ENCODE measurements at regions not wholly inside any gene's neighbourhood (a gene's known extent, or its start where the extent isn't known, plus 50 kb on each side); places are given as distances from the start of the nearest gene placed in this dataset.
"Not testable (repeated sequence)": the region's sequence is repeated elsewhere in the genome, so short reads cannot be mapped to it uniquely, and the experiment has no call there.

- Histone ChIP-seq H3K27ac (ENCODE audit: low read length) (no peak overlapping the region), H3K4me3 (ENCODE audit: control insufficient read depth in 1 of 2, extremely low read depth in 1 of 2, low read length in 1 of 2) (no peak overlapping the region), H3K36me3 (ENCODE audit: control insufficient read depth in 2 of 2, extremely low read depth in 1 of 2, insufficient read depth in 1 of 2, low read length in 1 of 2) (no peaks in the 10 kb centered on the region), H3K9me3 (no peaks in the 10 kb centered on the region), H3K4me1 (ENCODE audit: control insufficient read depth in 1 of 2, extremely low read depth in 1 of 2, insufficient read depth in 2 of 2, low read length in 2 of 2) (no peaks in the 10 kb centered on the region), H3K27me3 (replicated peaks in 1 of 2; ENCODE audit: control insufficient read depth in 2 of 2, extremely low read depth in 1 of 2, insufficient read depth in 2 of 2, low read length in 1 of 2) (peaks cover 0 to 4% of the 10 kb centered on the region in 2 experiments)
- Mint-ChIP-seq H3K4me3 (no peak overlapping the region), H3K4me1 (no peaks in the 10 kb centered on the region), H3K27ac (no peak overlapping the region), H3K36me3 (no peaks in the 10 kb centered on the region), H3K27me3 (peaks cover 21 to 39% of the 10 kb centered on the region in 2 donors), H3K9me3 (peaks cover 0 to 3% (median 0%) of the 10 kb centered on the region in 3 donors)
- ChIA-PET CTCF (interaction anchor here (0.6 to 0.7 kb wide), 2 partner anchors 59 to 1603 kb away, joined by 3 to 7 read pairs; no protein-coding TSS in a partner anchor), POLR2A (no interaction called here)
- DNase-seq (no peak), ATAC-seq (replicated peaks in 1 of 4) (no peak)
- 80% methylated on average over 1 of the region's 6 CpGs for WGBS (ENCODE audit: insufficient coverage)
Measured at GRCh38 chr6:16995511-16996250, 106.2 kb upstream of the STMND1 start.

DNA sequence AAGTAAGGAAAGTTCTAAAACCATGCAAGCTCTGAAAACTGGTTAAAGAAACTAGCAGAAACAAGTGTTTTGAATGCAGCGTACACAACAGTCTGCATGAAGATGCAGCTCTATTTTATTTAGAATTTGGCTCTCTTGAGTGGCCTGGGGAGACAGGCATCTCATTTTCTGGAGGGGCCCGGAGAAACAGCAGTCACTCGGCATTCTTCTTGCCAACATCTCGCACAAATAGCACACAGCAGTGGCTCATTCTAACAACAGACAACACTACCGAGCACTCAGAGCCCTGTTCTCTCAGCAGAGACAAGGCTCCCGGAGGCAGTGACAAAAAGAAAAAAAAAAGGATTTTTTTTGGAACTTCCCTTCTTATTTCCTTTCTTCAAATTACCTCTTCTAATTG, 108.5 kb upstream of the STMND1 start:
- Histone ChIP-seq H3K27ac (ENCODE audit: low read length) (no peak overlapping the region), H3K9me3 (no peaks in the 10 kb centered on the region), H3K4me3 (ENCODE audit: control insufficient read depth in 1 of 2, extremely low read depth in 1 of 2, low read length in 1 of 2) (no peak overlapping the region), H3K36me3 (ENCODE audit: control insufficient read depth in 2 of 2, extremely low read depth in 1 of 2, insufficient read depth in 1 of 2, low read length in 1 of 2) (no peaks in the 10 kb centered on the region), H3K4me1 (ENCODE audit: control insufficient read depth in 1 of 2, extremely low read depth in 1 of 2, insufficient read depth in 2 of 2, low read length in 2 of 2) (no peaks in the 10 kb centered on the region), H3K27me3 (replicated peaks in 1 of 2; ENCODE audit: control insufficient read depth in 2 of 2, extremely low read depth in 1 of 2, insufficient read depth in 2 of 2, low read length in 1 of 2) (peaks cover 0 to 4% of the 10 kb centered on the region in 2 experiments)
- H3K4me3 Mint-ChIP-seq: no peak overlapping the region
- DNase-seq: no peak
- 73% methylated on average over 2 of the region's 6 CpGs for WGBS (ENCODE audit: insufficient coverage)
- no peaks in the 10 kb centered on the region for H3K36me3 Mint-ChIP-seq
- no peak overlapping the region for H3K27ac Mint-ChIP-seq
- H3K27me3 Mint-ChIP-seq: peaks cover 23 to 41% of the 10 kb centered on the region in 2 donors
- ChIA-PET CTCF (no interaction called here), POLR2A (no interaction called here)
- no peak for ATAC-seq (replicated peaks in 1 of 4)
- peaks cover 5 to 10% (median 8%) of the 10 kb centered on the region in 3 donors for H3K9me3 Mint-ChIP-seq
- no peaks in the 10 kb centered on the region for H3K4me1 Mint-ChIP-seq

GRCh38 chr6:16991981-16992629, 109.7 kb upstream of the STMND1 start:
- no peaks in the 10 kb centered on the region for H3K9me3 ChIP-seq
- H3K4me1 Mint-ChIP-seq: no peaks in the 10 kb centered on the region
- WGBS (ENCODE audit: insufficient coverage): no CpG with 5 or more reads among the region's 3 CpGs
- no peak overlapping the region for H3K4me3 ChIP-seq (ENCODE audit: control insufficient read depth in 1 of 2, extremely low read depth in 1 of 2, low read length in 1 of 2)
- H3K27ac ChIP-seq (ENCODE audit: low read length): no peak overlapping the region
- ChIA-PET CTCF (no interaction called here), POLR2A (no interaction called here)
- peaks cover 22 to 47% of the 10 kb centered on the region in 2 donors for H3K27me3 Mint-ChIP-seq
- no peak for ATAC-seq (replicated peaks in 1 of 4)
- H3K27me3 ChIP-seq (replicated peaks in 1 of 2; ENCODE audit: control insufficient read depth in 2 of 2, extremely low read depth in 1 of 2, insufficient read depth in 2 of 2, low read length in 1 of 2): peaks cover 0 to 4% of the 10 kb centered on the region in 2 experiments
- no peak overlapping the region for H3K27ac Mint-ChIP-seq
- no peak for DNase-seq
- peaks cover 5 to 15% (median 13%) of the 10 kb centered on the region in 3 donors for H3K9me3 Mint-ChIP-seq
- no peaks in the 10 kb centered on the region for H3K4me1 ChIP-seq (ENCODE audit: control insufficient read depth in 1 of 2, extremely low read depth in 1 of 2, insufficient read depth in 2 of 2, low read length in 2 of 2)
- no peak overlapping the region for H3K4me3 Mint-ChIP-seq
- H3K36me3 ChIP-seq (ENCODE audit: control insufficient read depth in 2 of 2, extremely low read depth in 1 of 2, insufficient read depth in 1 of 2, low read length in 1 of 2): no peaks in the 10 kb centered on the region
- no peaks in the 10 kb centered on the region for H3K36me3 Mint-ChIP-seq

GRCh38 chr6:16989976-16990375, 111.9 kb upstream of the STMND1 start:
- POLR2A ChIA-PET; DNase-seq; H3K4me1 ChIP-seq (ENCODE audit: control insufficient read depth in 1 of 2, extremely low read depth in 1 of 2, insufficient read depth in 2 of 2, low read length in 2 of 2); H3K4me1 Mint-ChIP-seq; H3K4me3 Mint-ChIP-seq; CTCF ChIA-PET; H3K36me3 ChIP-seq (ENCODE audit: control insufficient read depth in 2 of 2, extremely low read depth in 1 of 2, insufficient read depth in 1 of 2, low read length in 1 of 2); ATAC-seq (replicated peaks in 1 of 4); H3K9me3 ChIP-seq; H3K4me3 ChIP-seq (ENCODE audit: control insufficient read depth in 1 of 2, extremely low read depth in 1 of 2, low read length in 1 of 2); H3K27me3 ChIP-seq (replicated peaks in 1 of 2; ENCODE audit: control insufficient read depth in 2 of 2, extremely low read depth in 1 of 2, insufficient read depth in 2 of 2, low read length in 1 of 2); H3K27ac ChIP-seq (ENCODE audit: low read length); H3K36me3 Mint-ChIP-seq: not testable (repeated sequence)
- H3K27me3 Mint-ChIP-seq: peaks cover 26 to 50% of the 10 kb centered on the region in 2 donors
- H3K9me3 Mint-ChIP-seq: peaks cover 5 to 15% (median 13%) of the 10 kb centered on the region in 3 donors
- peak overlapping the region in 1 of 2 donors; percentile 6 for H3K27ac Mint-ChIP-seq
- no CpG with 5 or more reads among the region's 3 CpGs for WGBS (ENCODE audit: insufficient coverage)

- DNase-seq (no peak), ATAC-seq (replicated peaks in 1 of 4) (no peak)
- Histone ChIP-seq H3K4me1 (ENCODE audit: control insufficient read depth in 1 of 2, extremely low read depth in 1 of 2, insufficient read depth in 2 of 2, low read length in 2 of 2) (no peaks in the 10 kb centered on the region), H3K27ac (ENCODE audit: low read length) (no peak overlapping the region), H3K27me3 (replicated peaks in 1 of 2; ENCODE audit: control insufficient read depth in 2 of 2, extremely low read depth in 1 of 2, insufficient read depth in 2 of 2, low read length in 1 of 2) (peaks cover 0 to 6% of the 10 kb centered on the region in 2 experiments), H3K4me3 (ENCODE audit: control insufficient read depth in 1 of 2, extremely low read depth in 1 of 2, low read length in 1 of 2) (no peak overlapping the region), H3K36me3 (ENCODE audit: control insufficient read depth in 2 of 2, extremely low read depth in 1 of 2, insufficient read depth in 1 of 2, low read length in 1 of 2) (no peaks in the 10 kb centered on the region), H3K9me3 (no peaks in the 10 kb centered on the region)
- no peaks in the 10 kb centered on the region for H3K4me1 Mint-ChIP-seq
- peaks cover 5 to 15% (median 13%) of the 10 kb centered on the region in 3 donors for H3K9me3 Mint-ChIP-seq
- H3K4me3 Mint-ChIP-seq: no peak overlapping the region
- POLR2A ChIA-PET: no interaction called here
- WGBS (ENCODE audit: insufficient coverage): no CpG with 5 or more reads among the region's 2 CpGs
- no peaks in the 10 kb centered on the region for H3K36me3 Mint-ChIP-seq
- peaks cover 28 to 51% of the 10 kb centered on the region in 2 donors for H3K27me3 Mint-ChIP-seq
- H3K27ac Mint-ChIP-seq: no peak overlapping the region
- CTCF ChIA-PET: no interaction called here
Measured at GRCh38 chr6:16989382-16989781, 112.5 kb upstream of the STMND1 start.

- ChIA-PET POLR2A (no interaction called here), CTCF (no interaction called here)
- Histone ChIP-seq H3K27me3 (replicated peaks in 1 of 2; ENCODE audit: control insufficient read depth in 2 of 2, extremely low read depth in 1 of 2, insufficient read depth in 2 of 2, low read length in 1 of 2) (peaks cover 0 to 2% of the 10 kb centered on the region in 2 experiments), H3K4me3 (ENCODE audit: control insufficient read depth in 1 of 2, extremely low read depth in 1 of 2, low read length in 1 of 2) (no peak overlapping the region), H3K36me3 (ENCODE audit: control insufficient read depth in 2 of 2, extremely low read depth in 1 of 2, insufficient read depth in 1 of 2, low read length in 1 of 2) (no peaks in the 10 kb centered on the region), H3K4me1 (ENCODE audit: control insufficient read depth in 1 of 2, extremely low read depth in 1 of 2, insufficient read depth in 2 of 2, low read length in 2 of 2) (no peaks in the 10 kb centered on the region), H3K27ac (ENCODE audit: low read length) (no peak overlapping the region), H3K9me3 (no peaks in the 10 kb centered on the region)
- H3K36me3 Mint-ChIP-seq: no peaks in the 10 kb centered on the region
- no peak overlapping the region for H3K27ac Mint-ChIP-seq
- no CpG with 5 or more reads among the region's 1 CpG for WGBS (ENCODE audit: insufficient coverage)
- H3K4me3 Mint-ChIP-seq: no peak overlapping the region
- DNase-seq (no peak), ATAC-seq (replicated peaks in 1 of 4) (no peak)
- H3K27me3 Mint-ChIP-seq: peaks cover 33 to 53% of the 10 kb centered on the region in 2 donors
- H3K9me3 Mint-ChIP-seq: peaks cover 5 to 15% (median 13%) of the 10 kb centered on the region in 3 donors
- H3K4me1 Mint-ChIP-seq: no peaks in the 10 kb centered on the region
Measured at GRCh38 chr6:16987996-16988395, 113.9 kb upstream of the STMND1 start.
